ENCODE measurements at regions not wholly inside any gene's neighbourhood (a gene's known extent, or its start where the extent isn't known, plus 50 kb on each side); places are given as distances from the start of the nearest gene placed in this dataset.
"Not testable (repeated sequence)": the region's sequence is repeated elsewhere in the genome, so short reads cannot be mapped to it uniquely, and the experiment has no call there.

DNA sequence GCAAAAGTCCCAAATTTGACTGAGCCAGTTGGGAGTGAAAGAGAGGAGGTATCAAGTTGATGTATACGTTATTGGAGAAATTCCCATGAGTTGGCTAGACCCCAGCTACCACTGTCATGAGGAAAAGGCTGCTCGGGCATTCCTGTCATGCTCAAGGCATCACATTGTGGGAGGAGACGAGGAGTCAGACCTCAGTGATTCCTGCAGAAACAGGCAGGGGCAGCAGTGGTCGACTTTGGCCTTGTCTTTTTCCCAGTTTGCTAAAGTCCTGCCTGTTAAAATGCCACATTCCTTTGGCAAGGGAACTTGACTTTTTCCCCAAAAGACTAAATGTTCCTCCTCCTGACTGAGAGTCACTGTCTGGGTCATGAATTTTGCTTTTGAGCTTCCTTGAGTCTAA lies 295.5 kb upstream of the HS3ST5 start:
- WGBS = 56% methylated on average over 4 of the region's 4 CpGs
- H3K4me1 ChIP-seq (ENCODE audit: control insufficient read depth in 2 of 2, insufficient read depth in 2 of 2, low read length in 2 of 2) = no peaks in the 10 kb centered on the region
- no peaks in the 10 kb centered on the region for H3K36me3 ChIP-seq (ENCODE audit: control insufficient read depth in 2 of 2, insufficient read depth in 2 of 2, low read length in 1 of 2)
- H3K27ac ChIP-seq (ENCODE audit: low read depth in 1 of 2, low read length in 1 of 2) = no peak overlapping the region
- H3K4me3 ChIP-seq (ENCODE audit: low read length in 2 of 2) = no peak overlapping the region
- no peak for DNase-seq (ENCODE audit: low read depth in 6 of 9, low spot score in 9 of 9)
- H3K9me3 ChIP-seq (ENCODE audit: control insufficient read depth in 2 of 2, insufficient read depth in 1 of 2, low read length in 1 of 2) = peaks cover 0 to 2% of the 10 kb centered on the region in 2 donors
- no peaks in the 10 kb centered on the region for H3K27me3 ChIP-seq (ENCODE audit: control insufficient read depth in 2 of 2, insufficient read depth in 1 of 2, low read length in 1 of 2)

DNA sequence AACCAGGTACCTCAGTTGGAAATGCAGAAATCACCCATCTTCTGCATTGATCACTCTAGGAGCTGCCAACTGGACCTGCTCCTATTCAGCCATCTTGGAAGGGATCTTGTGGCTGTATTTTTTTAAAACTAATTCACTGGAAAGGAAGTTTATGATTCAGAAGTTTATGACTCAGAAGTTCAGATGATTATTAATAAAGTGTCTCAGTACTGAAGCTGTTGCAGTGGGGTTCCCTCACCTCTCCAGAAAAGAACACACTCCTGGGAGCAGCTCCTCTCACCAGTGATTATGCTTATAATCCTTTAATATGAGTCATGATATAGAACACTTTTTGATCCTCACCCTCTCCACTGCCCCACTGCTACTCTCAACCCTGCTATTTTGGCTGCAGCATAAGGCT lies 291.2 kb upstream of the HS3ST5 start:
- no peaks in the 10 kb centered on the region for H3K4me1 ChIP-seq (ENCODE audit: control insufficient read depth in 2 of 2, insufficient read depth in 2 of 2, low read length in 2 of 2)
- no peak overlapping the region for H3K4me3 ChIP-seq (ENCODE audit: low read length in 2 of 2)
- no peak overlapping the region for H3K27ac ChIP-seq (ENCODE audit: low read depth in 1 of 2, low read length in 1 of 2)
- DNase-seq (ENCODE audit: low read depth in 6 of 9, low spot score in 9 of 9) = no peak
- H3K9me3 ChIP-seq (ENCODE audit: control insufficient read depth in 2 of 2, insufficient read depth in 1 of 2, low read length in 1 of 2) = peaks cover 0 to 4% of the 10 kb centered on the region in 2 donors
- no peaks in the 10 kb centered on the region for H3K36me3 ChIP-seq (ENCODE audit: control insufficient read depth in 2 of 2, insufficient read depth in 2 of 2, low read length in 1 of 2)
- H3K27me3 ChIP-seq (ENCODE audit: control insufficient read depth in 2 of 2, insufficient read depth in 1 of 2, low read length in 1 of 2) = no peaks in the 10 kb centered on the region

DNA sequence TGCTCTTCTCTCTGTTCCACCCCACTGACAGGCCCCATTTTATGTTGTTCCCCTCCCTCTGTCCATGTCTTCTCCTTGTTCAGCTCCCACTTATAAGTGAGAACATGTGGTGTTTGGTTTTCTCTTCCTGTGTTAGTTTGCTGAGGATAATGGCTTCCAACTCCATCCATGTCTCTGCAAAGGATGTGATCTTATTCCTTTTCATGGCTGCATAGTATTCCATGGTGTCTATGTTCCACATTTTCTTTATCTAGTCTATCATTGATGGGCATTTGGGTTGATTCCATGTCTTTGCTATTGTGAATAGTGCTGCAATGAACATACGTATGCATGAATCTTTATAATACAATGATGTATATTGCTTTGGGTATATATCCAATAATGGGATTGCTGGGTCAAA lies 283.4 kb upstream of the HS3ST5 start:
- not testable (repeated sequence) for H3K4me1 ChIP-seq (ENCODE audit: control insufficient read depth in 2 of 2, insufficient read depth in 2 of 2, low read length in 2 of 2); H3K9me3 ChIP-seq (ENCODE audit: control insufficient read depth in 2 of 2, insufficient read depth in 1 of 2, low read length in 1 of 2); H3K27me3 ChIP-seq (ENCODE audit: control insufficient read depth in 2 of 2, insufficient read depth in 1 of 2, low read length in 1 of 2); DNase-seq (ENCODE audit: low read depth in 6 of 9, low spot score in 9 of 9); H3K36me3 ChIP-seq (ENCODE audit: control insufficient read depth in 2 of 2, insufficient read depth in 2 of 2, low read length in 1 of 2); H3K4me3 ChIP-seq (ENCODE audit: low read length in 2 of 2); H3K27ac ChIP-seq (ENCODE audit: low read depth in 1 of 2, low read length in 1 of 2)
- 97% methylated on average over 1 of the region's 1 CpG for WGBS

DNA sequence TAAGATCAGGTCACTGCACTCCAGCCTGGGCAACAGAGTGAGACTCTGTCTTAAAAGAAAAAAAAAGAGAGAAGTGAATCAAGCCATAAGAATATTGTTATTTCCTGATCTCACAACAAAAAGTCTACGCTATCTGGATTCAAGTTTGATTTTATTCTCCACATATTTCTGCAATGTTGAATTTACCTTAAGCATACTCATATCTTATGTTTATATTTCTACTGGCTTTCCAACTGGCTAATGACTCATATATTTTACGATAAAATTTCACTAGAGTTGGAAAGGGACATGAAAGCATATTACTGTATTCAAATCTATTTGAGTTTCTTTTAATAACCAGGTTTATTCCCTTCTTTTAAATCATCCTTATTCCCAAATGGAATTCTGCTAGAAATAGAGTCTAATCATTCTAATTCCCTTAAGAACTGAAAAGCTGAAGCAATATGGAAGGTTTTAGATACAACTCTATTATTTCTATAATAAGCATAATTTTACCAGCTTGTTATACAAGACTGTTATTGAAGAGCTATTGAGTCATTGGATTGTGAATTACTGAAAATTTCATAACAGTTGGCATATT lies 276.9 kb upstream of the HS3ST5 start:
- Histone ChIP-seq H3K9me3 (ENCODE audit: control insufficient read depth in 2 of 2, insufficient read depth in 1 of 2, low read length in 1 of 2) (no peaks in the 10 kb centered on the region), H3K27ac (ENCODE audit: low read depth in 1 of 2, low read length in 1 of 2) (no peak overlapping the region)
- 98% methylated on average over 2 of the region's 2 CpGs for WGBS

DNA sequence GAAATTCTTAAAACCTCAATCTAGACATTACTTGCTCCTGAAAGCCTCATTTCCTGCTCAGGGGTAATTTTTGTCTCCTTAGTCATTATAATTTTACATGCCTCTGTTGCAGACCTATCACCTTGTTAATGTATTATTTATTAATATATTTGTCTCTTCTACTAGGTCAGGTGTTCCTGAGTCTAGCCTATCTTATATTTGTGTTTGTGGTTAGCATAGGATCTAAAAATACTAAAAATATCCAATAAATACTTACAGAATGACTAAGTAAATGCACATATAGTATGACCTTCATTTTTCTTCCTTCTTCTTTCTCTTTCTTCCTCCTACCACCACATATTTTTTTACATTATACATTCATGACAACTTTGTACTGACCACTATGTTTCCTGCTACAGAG lies 268.9 kb upstream of the HS3ST5 start:
- no peak overlapping the region for H3K27ac ChIP-seq (ENCODE audit: low read depth in 1 of 2, low read length in 1 of 2)
- H3K27me3 ChIP-seq (ENCODE audit: control insufficient read depth in 2 of 2, insufficient read depth in 1 of 2, low read length in 1 of 2) = no peaks in the 10 kb centered on the region
- no peak overlapping the region for H3K4me3 ChIP-seq (ENCODE audit: low read length in 2 of 2)
- H3K4me1 ChIP-seq (ENCODE audit: control insufficient read depth in 2 of 2, insufficient read depth in 2 of 2, low read length in 2 of 2) = no peaks in the 10 kb centered on the region
- no peaks in the 10 kb centered on the region for H3K9me3 ChIP-seq (ENCODE audit: control insufficient read depth in 2 of 2, insufficient read depth in 1 of 2, low read length in 1 of 2)
- H3K36me3 ChIP-seq (ENCODE audit: control insufficient read depth in 2 of 2, insufficient read depth in 2 of 2, low read length in 1 of 2) = no peaks in the 10 kb centered on the region
- no peak for DNase-seq (ENCODE audit: low read depth in 6 of 9, low spot score in 9 of 9)

More for the DNA sequence above, 276.9 kb upstream of the HS3ST5 start:
- Histone ChIP-seq H3K36me3 (ENCODE audit: control insufficient read depth in 2 of 2, insufficient read depth in 2 of 2, low read length in 1 of 2) (no peaks in the 10 kb centered on the region), H3K4me1 (ENCODE audit: control insufficient read depth in 2 of 2, insufficient read depth in 2 of 2, low read length in 2 of 2) (no peaks in the 10 kb centered on the region), H3K4me3 (ENCODE audit: low read length in 2 of 2) (no peak overlapping the region), H3K27me3 (ENCODE audit: control insufficient read depth in 2 of 2, insufficient read depth in 1 of 2, low read length in 1 of 2) (no peaks in the 10 kb centered on the region)
- no peak for DNase-seq (ENCODE audit: low read depth in 6 of 9, low spot score in 9 of 9)

DNA sequence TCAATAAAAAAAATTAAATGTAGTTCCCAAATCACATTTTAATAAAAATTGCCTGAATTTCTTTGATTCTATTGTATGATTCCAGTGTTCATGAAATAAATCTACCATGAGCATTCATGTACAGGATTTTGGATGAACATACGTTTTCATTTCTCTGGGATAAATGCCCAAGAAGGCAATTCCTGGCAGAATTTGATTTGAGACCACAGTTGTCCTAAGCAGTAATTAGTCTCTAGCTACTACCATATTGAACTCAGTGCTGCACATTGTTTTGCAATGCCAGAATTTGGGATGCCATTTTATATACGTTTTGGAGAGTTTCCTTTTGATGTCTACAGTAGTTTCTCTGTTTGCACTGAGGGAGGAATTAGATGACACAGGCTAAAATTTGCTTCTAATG lies 265.3 kb upstream of the HS3ST5 start:
- Histone ChIP-seq H3K9me3 (ENCODE audit: control insufficient read depth in 2 of 2, insufficient read depth in 1 of 2, low read length in 1 of 2) (no peaks in the 10 kb centered on the region), H3K4me1 (ENCODE audit: control insufficient read depth in 2 of 2, insufficient read depth in 2 of 2, low read length in 2 of 2) (no peaks in the 10 kb centered on the region), H3K27ac (ENCODE audit: low read depth in 1 of 2, low read length in 1 of 2) (no peak overlapping the region), H3K36me3 (ENCODE audit: control insufficient read depth in 2 of 2, insufficient read depth in 2 of 2, low read length in 1 of 2) (no peaks in the 10 kb centered on the region), H3K27me3 (ENCODE audit: control insufficient read depth in 2 of 2, insufficient read depth in 1 of 2, low read length in 1 of 2) (no peaks in the 10 kb centered on the region), H3K4me3 (ENCODE audit: low read length in 2 of 2) (no peak overlapping the region)
- DNase-seq (ENCODE audit: low read depth in 6 of 9, low spot score in 9 of 9) = no peak
- 82% methylated on average over 2 of the region's 2 CpGs for WGBS

DNA sequence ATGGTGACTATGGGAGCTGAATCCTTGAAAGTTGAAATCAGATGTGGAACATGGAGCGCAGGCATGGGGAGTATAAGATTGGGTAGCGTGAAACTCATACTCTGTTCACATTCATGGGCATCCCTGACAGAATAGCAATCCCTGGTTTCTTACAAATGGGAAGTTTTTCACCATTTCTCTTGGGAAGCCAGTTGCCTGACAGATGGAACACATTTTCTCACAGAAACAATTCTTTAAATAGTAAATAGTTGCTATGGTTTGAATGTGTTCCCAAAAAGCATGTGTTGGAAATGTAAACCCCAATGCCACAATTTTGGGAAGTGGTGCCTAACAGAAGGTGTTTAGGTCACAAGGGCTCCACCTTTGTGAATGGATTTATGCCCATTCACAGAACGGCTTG lies 262.8 kb upstream of the HS3ST5 start:
- no peaks in the 10 kb centered on the region for H3K4me1 ChIP-seq (ENCODE audit: control insufficient read depth in 2 of 2, insufficient read depth in 2 of 2, low read length in 2 of 2)
- no peaks in the 10 kb centered on the region for H3K27me3 ChIP-seq (ENCODE audit: control insufficient read depth in 2 of 2, insufficient read depth in 1 of 2, low read length in 1 of 2)
- no peaks in the 10 kb centered on the region for H3K36me3 ChIP-seq (ENCODE audit: control insufficient read depth in 2 of 2, insufficient read depth in 2 of 2, low read length in 1 of 2)
- H3K9me3 ChIP-seq (ENCODE audit: control insufficient read depth in 2 of 2, insufficient read depth in 1 of 2, low read length in 1 of 2) = no peaks in the 10 kb centered on the region
- no peak overlapping the region for H3K4me3 ChIP-seq (ENCODE audit: low read length in 2 of 2)
- WGBS = 89% methylated on average over 3 of the region's 3 CpGs
- H3K27ac ChIP-seq (ENCODE audit: low read depth in 1 of 2, low read length in 1 of 2) = no peak overlapping the region
- no peak for DNase-seq (ENCODE audit: low read depth in 6 of 9, low spot score in 9 of 9)

DNA sequence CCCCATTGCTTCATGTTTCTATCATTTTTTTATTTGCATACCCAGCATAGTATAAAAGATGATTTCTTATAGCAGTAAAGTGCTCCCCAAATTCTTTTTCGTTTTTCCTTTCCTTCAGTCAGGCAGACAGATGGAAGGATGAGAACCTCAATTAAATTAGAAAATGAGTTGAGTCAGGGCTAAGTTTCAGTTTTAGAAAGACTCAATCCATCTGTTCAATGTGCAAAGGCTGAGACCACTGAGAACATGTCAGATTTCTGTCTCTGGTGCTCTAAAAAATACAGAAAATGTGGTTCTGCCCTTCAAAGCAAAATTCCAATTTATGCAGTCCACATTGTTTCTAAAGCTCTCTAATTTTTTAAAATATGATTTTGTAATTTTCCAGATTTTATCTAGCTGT lies 257.6 kb upstream of the HS3ST5 start:
- Histone ChIP-seq H3K36me3 (ENCODE audit: control insufficient read depth in 2 of 2, insufficient read depth in 2 of 2, low read length in 1 of 2) (no peaks in the 10 kb centered on the region), H3K9me3 (ENCODE audit: control insufficient read depth in 2 of 2, insufficient read depth in 1 of 2, low read length in 1 of 2) (no peaks in the 10 kb centered on the region), H3K4me1 (ENCODE audit: control insufficient read depth in 2 of 2, insufficient read depth in 2 of 2, low read length in 2 of 2) (no peaks in the 10 kb centered on the region), H3K27me3 (ENCODE audit: control insufficient read depth in 2 of 2, insufficient read depth in 1 of 2, low read length in 1 of 2) (no peaks in the 10 kb centered on the region), H3K4me3 (ENCODE audit: low read length in 2 of 2) (no peak overlapping the region), H3K27ac (ENCODE audit: low read depth in 1 of 2, low read length in 1 of 2) (no peak overlapping the region)
- no peak for DNase-seq (ENCODE audit: low read depth in 6 of 9, low spot score in 9 of 9)
- 78% methylated on average over 1 of the region's 1 CpG for WGBS

DNA sequence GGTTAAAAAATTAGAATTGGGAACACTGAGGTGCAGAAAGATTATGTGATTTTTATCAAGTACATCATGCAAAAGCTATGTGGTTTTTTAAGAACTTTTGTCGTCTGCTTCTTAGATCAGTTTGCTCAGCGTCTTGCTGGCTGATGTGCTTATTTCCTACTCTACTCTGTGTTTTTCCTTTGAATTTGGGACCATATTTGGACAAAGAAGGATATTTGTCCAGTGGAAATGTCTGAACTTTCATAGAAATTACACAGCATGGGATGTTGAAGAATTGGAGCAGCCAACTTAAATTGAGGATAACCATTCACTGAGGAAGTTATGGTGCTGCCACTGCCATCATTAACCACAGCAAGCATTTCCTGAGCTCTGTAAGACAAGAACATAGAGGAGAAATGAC lies 252.8 kb upstream of the HS3ST5 start:
- Histone ChIP-seq H3K9me3 (ENCODE audit: control insufficient read depth in 2 of 2, insufficient read depth in 1 of 2, low read length in 1 of 2) (no peaks in the 10 kb centered on the region), H3K27me3 (ENCODE audit: control insufficient read depth in 2 of 2, insufficient read depth in 1 of 2, low read length in 1 of 2) (no peaks in the 10 kb centered on the region), H3K4me3 (ENCODE audit: low read length in 2 of 2) (no peak overlapping the region), H3K36me3 (ENCODE audit: control insufficient read depth in 2 of 2, insufficient read depth in 2 of 2, low read length in 1 of 2) (no peaks in the 10 kb centered on the region), H3K4me1 (ENCODE audit: control insufficient read depth in 2 of 2, insufficient read depth in 2 of 2, low read length in 2 of 2) (no peaks in the 10 kb centered on the region), H3K27ac (ENCODE audit: low read depth in 1 of 2, low read length in 1 of 2) (no peak overlapping the region)
- no peak for DNase-seq (ENCODE audit: low read depth in 6 of 9, low spot score in 9 of 9)
- WGBS = 88% methylated on average over 2 of the region's 2 CpGs

DNA sequence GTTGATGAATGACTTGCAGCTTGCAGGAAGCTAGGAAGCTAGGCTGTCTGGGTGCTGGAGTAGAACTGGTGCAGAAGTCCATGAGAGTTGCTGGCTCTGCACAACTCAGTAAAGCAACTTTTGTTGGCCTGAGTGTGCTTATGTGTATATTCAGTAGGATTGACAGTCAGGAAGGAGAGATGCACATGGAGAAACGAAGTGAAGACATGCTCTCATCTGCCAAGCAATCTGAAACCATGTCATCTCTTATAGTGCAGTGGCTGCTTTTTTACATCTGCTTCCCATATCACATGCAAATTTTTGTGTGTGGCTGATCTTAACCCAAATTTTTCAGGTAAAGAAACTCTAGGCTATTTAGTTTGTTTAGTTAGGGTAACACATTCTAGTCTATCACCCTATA lies 252.4 kb upstream of the HS3ST5 start:
- H3K9me3 ChIP-seq (ENCODE audit: control insufficient read depth in 2 of 2, insufficient read depth in 1 of 2, low read length in 1 of 2) = no peaks in the 10 kb centered on the region
- H3K4me3 ChIP-seq (ENCODE audit: low read length in 2 of 2) = no peak overlapping the region
- H3K4me1 ChIP-seq (ENCODE audit: control insufficient read depth in 2 of 2, insufficient read depth in 2 of 2, low read length in 2 of 2) = no peaks in the 10 kb centered on the region
- 49% methylated on average over 1 of the region's 1 CpG for WGBS
- DNase-seq (ENCODE audit: low read depth in 6 of 9, low spot score in 9 of 9) = no peak
- H3K27ac ChIP-seq (ENCODE audit: low read depth in 1 of 2, low read length in 1 of 2) = no peak overlapping the region
- no peaks in the 10 kb centered on the region for H3K36me3 ChIP-seq (ENCODE audit: control insufficient read depth in 2 of 2, insufficient read depth in 2 of 2, low read length in 1 of 2)
- no peaks in the 10 kb centered on the region for H3K27me3 ChIP-seq (ENCODE audit: control insufficient read depth in 2 of 2, insufficient read depth in 1 of 2, low read length in 1 of 2)

Data from thymus (tissue), 11 donors.